ENCODE measurements at regions not wholly inside any gene's neighbourhood (a gene's known extent, or its start where the extent isn't known, plus 50 kb on each side); places are given as distances from the start of the nearest gene placed in this dataset.

DNA sequence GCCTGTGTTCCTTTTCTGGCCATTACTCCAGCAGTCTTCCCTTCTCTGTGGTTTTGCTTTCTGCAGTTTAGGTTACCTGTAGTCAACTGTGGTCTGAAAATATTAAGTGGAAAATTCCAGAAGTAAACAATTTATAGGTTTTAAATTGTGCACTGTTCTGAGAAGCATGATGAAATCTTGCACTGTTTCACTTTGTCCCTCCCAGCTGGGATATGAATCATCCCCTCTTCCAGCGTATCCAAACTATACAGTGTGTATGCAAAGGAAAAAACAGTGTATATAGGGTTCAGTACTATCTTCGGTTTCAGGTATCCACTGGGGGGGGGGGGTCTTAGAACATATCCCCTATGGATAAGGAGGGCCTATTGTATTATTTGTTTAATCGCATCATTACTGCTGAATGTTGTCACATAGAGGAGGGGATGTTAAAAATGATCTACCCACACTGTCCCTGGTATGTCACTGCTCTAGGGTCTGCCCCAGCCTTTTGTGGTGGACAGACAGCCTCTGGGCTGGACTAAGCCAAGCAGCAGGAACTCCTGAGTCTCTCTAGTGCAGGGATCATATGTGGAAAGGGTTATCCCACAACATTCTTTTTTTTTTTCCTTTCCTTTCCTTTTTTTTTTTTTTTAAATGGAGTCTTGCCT is 109.1 kb upstream of the MAX start:
- Histone ChIP-seq H2AFZ (replicated peaks; ENCODE audit: low read length, poor library complexity) (peak overlapping the region; percentile 83), H4K5ac (ENCODE audit: low read depth, low read length) (peak overlapping the region; percentile 91), H4K8ac (ENCODE audit: low read depth in 2 of 2, low read length in 2 of 2) (peak overlapping the region; percentile 20 to 87; a peak in 3 of 4 replicates), H3K9ac (ENCODE audit: low read depth, low read length) (no peak overlapping the region; the same call in 1 of the 2 replicates), H3K27me3 (ENCODE audit: control insufficient read depth, insufficient read depth, low read length) (no peaks in the 10 kb centered on the region), H4K20me1 (ENCODE audit: insufficient read depth, low read length) (no peaks in the 10 kb centered on the region), H3K23ac (ENCODE audit: low read depth, low read length) (peak overlapping the region; percentile 98; the same call in 1 of the 2 replicates), H3K27ac (ENCODE audit: insufficient read depth, low read length) (peak overlapping the region; percentile 97), H3K36me3 (ENCODE audit: control insufficient read depth, insufficient read depth, low read length) (no peaks in the 10 kb centered on the region), H3K56ac (ENCODE audit: extremely low read depth, insufficient read depth, low read length) (peak overlapping the region; percentile 87; the same call in 1 of the 2 replicates), H2AK5ac (ENCODE audit: low read depth, low read length) (peak overlapping the region; percentile 80), H2AK9ac (replicated peaks; ENCODE audit: low read depth, low read length, poor library complexity) (peak overlapping the region; percentile 97), H3K14ac (replicated peaks; ENCODE audit: low read depth, low read length) (peak overlapping the region; percentile 90), H3K4me3 (ENCODE audit: insufficient read depth, low read depth, low read length) (no peak overlapping the region), H3K4me1 (ENCODE audit: control insufficient read depth, insufficient read depth, low read length) (peaks cover 13% of the 10 kb centered on the region), H2BK20ac (ENCODE audit: low read depth, low read length) (peak overlapping the region; percentile 99), H3K18ac (ENCODE audit: low read depth, low read length) (peak overlapping the region; percentile 88), H3K4me2 (ENCODE audit: low read depth, low read length) (peak overlapping the region; percentile 60; the same call in 1 of the 2 replicates), H3K9me3 (ENCODE audit: control insufficient read depth, insufficient read depth, low read length) (no peaks in the 10 kb centered on the region), H2BK5ac (ENCODE audit: low read depth, low read length, poor library complexity, severe bottlenecking) (peak overlapping the region; percentile 93), H3K9me1 (ENCODE audit: insufficient read depth, low read length) (peaks cover 10% of the 10 kb centered on the region), H3K4ac (ENCODE audit: low read depth, low read length) (peak overlapping the region; percentile 97), H2BK15ac (ENCODE audit: low read depth, low read length) (peak overlapping the region; percentile 90; the same call in 2 of the 3 replicates), H3K79me1 (ENCODE audit: low read depth in 1 of 2, low read length in 2 of 2) (no peaks in the 10 kb centered on the region), H4K91ac (ENCODE audit: insufficient read depth, low read depth, low read length) (peak overlapping the region; percentile 96), H2BK120ac (ENCODE audit: low read depth, low read length) (peak overlapping the region; percentile 99)
- WGBS, 2 experiments (ENCODE audit: extremely low coverage in 2 of 2, insufficient read length in 1 of 2), result no CpG with 5 or more reads among the region's 3 CpGs
- intact Hi-C loops (cut with micrococcal nuclease), result loop anchor here (5.0 kb wide), 1 partner anchor 121 kb away; no protein-coding TSS in a partner anchor
- DNase-seq, result peak; percentile 85
- BruUV-seq (replicated peaks), result no TSS peak
- ChIA-PET CTCF (interaction anchor here (0.6 to 1.2 kb wide), 2 partner anchors 200 to 236 kb away, joined by 3 to 4 read pairs; no protein-coding TSS in a partner anchor), POLR2A (ENCODE audit: unreplicated experiment) (no interaction called here)
- peak; percentile 93 for ATAC-seq (ENCODE audit: low read depth)
- in situ Hi-C loops (cut with MboI; ENCODE audit: low sequenced_read_pairs), result no loop called here
- TF ChIP-seq CEBPB (IDR thresholded peaks at IDR 0.05; ENCODE audit: low read depth, low read length) (peak; percentile 88), NFE2L2 (IDR thresholded peaks at IDR 0.05; ENCODE audit: low read depth, low read length) (no peak), FOS (IDR thresholded peaks at IDR 0.05; ENCODE audit: low read depth, low read length) (peak; percentile 58; the same call in 1 of the 2 replicates)
- dilution Hi-C loops (cut with HindIII; ENCODE audit: low sequenced_read_pairs, unreplicated experiment), result no loop called here

Data from IMR-90 (cell line).